Memory B cell (primary cell): ENCODE measurements at regions not wholly inside any gene's neighbourhood (a gene's known extent, or its start where the extent isn't known, plus 50 kb on each side); places are given as distances from the start of the nearest gene placed in this dataset.

Experiments used
- ATAC-seq: fragments of 150-1000 bp; cut with Tn5 transposase; 2 replicates; pipeline ENCODE4 v1.10.0; 2021; ENCODE audit warnings: low read depth, mild to moderate bottlenecking, moderate library complexity
- DNase-seq, 2 donors: peaks; one replicate each; pipeline ENCODE4 v3.0.0; 2022; ENCODE audit warnings: low spot score in 2 of 2
- H3K27ac Mint-ChIP-seq: one replicate; pipeline ENCODE4 v1.8.0; 2022; ENCODE audit warnings: mild to moderate bottlenecking, moderate library complexity, mixed read lengths
- H3K27me3 Mint-ChIP-seq: one replicate; pipeline ENCODE4 v1.8.0; 2022; ENCODE audit warnings: mixed read lengths
- H3K36me3 Mint-ChIP-seq: one replicate; pipeline ENCODE4 v1.8.0; 2022; ENCODE audit warnings: mild to moderate bottlenecking, mixed read lengths
- H3K4me1 Mint-ChIP-seq: one replicate; pipeline ENCODE4 v1.8.0; 2022; ENCODE audit warnings: mixed read lengths
- H3K4me3 Mint-ChIP-seq: one replicate; pipeline ENCODE4 v1.8.0; 2022; ENCODE audit warnings: mild to moderate bottlenecking, moderate library complexity, mixed read lengths
- H3K9me3 Mint-ChIP-seq: one replicate; pipeline ENCODE4 v1.8.0; 2022; ENCODE audit warnings: mixed read lengths

DNA sequence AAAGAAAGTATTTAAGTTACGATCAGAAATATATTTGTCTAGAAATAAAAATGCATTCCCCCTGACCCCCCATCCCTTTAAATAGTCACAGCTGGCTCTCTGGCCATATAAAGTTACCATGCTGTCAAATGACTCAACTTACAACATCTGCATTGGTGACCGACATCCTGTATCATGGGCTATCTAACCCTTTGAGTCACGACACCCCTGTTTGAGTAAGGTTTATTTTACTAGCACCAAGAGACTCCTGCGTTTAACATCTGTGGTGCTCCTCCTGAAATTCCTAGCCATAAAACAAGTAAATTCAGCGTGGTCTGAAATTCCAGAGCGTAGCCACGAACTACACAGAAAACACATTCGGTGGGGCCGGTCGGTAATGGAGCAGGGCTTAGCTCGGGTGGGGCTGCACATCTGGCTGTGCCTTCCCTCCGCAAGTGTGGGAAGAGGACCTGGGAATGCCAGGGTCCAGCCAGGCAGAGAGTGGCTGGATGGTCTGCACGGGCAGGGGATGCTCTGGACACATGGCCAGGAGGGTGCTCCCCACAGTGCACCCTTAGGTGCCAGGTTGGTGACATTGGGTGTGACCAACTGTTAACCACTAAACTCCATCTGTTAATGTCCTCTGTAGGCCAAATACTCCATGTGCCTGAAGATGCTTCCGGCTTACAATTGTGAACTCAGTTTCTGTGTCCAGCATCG, 53.0 kb upstream of the CLDN14 start:
- no peak overlapping the region for H3K4me3 Mint-ChIP-seq
- DNase-seq (no peak), ATAC-seq (no peak)

DNA sequence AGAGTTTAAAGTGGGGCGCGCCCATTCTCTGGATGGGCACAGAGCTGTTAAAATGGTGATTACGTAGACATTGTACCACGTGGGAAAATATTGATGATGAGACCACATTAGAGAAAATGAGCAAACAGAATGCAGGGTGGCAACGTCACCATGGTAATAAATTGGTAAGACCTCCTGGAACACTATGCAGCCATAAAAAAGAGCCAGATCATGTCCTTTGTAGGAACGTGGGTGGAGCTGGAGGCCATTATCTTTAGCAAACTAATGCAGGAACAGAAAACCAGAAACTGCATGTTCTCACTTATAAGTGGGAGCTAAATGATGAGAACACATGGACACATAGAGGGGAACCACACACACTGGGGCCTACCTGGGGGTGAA, 53.5 kb upstream of the CLDN14 start:
- no peaks in the 10 kb centered on the region for H3K4me1 Mint-ChIP-seq
- H3K27me3 Mint-ChIP-seq = peaks cover 4% of the 10 kb centered on the region

More for the DNA sequence above, 53.0 kb upstream of the CLDN14 start:
- H3K9me3 Mint-ChIP-seq = peaks cover 1% of the 10 kb centered on the region
- H3K4me1 Mint-ChIP-seq = no peaks in the 10 kb centered on the region
- H3K36me3 Mint-ChIP-seq = no peaks in the 10 kb centered on the region
- H3K27ac Mint-ChIP-seq = no peak overlapping the region
- H3K27me3 Mint-ChIP-seq = peaks cover 4% of the 10 kb centered on the region

DNA sequence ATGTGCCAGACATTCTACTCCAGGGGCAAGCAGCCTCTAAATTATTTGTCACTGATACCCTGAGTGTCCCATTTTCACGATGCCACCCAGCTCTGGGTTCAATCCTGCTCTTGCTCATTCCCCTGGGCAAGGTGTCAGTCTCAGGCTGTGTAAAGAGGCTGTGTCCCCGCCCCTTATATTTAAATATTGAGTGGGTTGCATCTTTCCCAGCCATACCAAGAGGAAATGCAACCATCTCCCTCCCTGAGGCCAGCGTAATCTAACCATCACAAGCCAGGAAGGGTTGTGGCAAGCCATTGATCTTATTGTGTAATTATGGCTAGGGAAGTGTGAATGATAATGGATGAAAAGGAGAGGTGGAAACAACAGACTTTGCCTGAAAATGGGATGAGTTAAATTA, 54.7 kb upstream of the CLDN14 start:
- ATAC-seq (no peak), DNase-seq (no peak)
- Mint-ChIP-seq H3K27me3 (peaks cover 4% of the 10 kb centered on the region), H3K4me3 (no peak overlapping the region), H3K4me1 (no peaks in the 10 kb centered on the region), H3K27ac (no peak overlapping the region), H3K9me3 (peaks cover 1% of the 10 kb centered on the region), H3K36me3 (no peaks in the 10 kb centered on the region)

More for the DNA sequence above, 53.5 kb upstream of the CLDN14 start:
- DNase-seq (no peak), ATAC-seq (no peak)
- Mint-ChIP-seq H3K27ac (no peak overlapping the region), H3K4me3 (no peak overlapping the region), H3K9me3 (peaks cover 1% of the 10 kb centered on the region), H3K36me3 (no peaks in the 10 kb centered on the region)

DNA sequence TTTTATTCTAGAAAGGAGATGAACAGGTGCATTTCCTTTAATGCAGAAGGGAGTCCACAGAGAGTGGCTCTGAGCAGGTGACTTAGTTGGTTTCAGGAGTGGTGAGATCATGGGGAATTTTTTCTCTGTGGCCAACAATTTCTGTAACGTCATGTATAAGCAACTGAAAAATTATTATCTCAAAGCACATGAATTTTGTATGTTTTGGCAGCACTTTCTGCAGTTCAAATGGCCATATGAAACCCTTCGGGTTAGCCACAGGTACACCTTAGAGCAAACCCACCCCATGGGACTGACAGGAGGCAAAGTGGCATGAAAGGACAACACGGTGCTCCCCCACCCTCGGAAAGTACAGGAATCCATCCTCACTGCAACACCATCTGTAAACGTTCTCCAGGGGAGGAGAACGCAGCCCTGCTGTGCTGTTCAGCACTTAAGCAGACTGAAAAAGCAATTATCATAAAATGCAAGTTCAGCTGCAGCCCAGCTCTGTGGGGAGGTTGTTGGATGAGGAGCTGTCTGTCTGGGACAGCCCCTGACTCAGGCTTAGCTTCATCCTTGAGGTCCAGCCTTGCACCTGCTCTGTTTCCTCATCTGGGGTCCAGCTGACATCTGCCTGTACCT, 55.8 kb upstream of the CLDN14 start:
- Mint-ChIP-seq H3K4me1 (no peaks in the 10 kb centered on the region), H3K27me3 (no peaks in the 10 kb centered on the region), H3K27ac (no peak overlapping the region), H3K9me3 (no peaks in the 10 kb centered on the region), H3K4me3 (no peak overlapping the region), H3K36me3 (no peaks in the 10 kb centered on the region)
- ATAC-seq = no peak
- DNase-seq = no peak

DNA sequence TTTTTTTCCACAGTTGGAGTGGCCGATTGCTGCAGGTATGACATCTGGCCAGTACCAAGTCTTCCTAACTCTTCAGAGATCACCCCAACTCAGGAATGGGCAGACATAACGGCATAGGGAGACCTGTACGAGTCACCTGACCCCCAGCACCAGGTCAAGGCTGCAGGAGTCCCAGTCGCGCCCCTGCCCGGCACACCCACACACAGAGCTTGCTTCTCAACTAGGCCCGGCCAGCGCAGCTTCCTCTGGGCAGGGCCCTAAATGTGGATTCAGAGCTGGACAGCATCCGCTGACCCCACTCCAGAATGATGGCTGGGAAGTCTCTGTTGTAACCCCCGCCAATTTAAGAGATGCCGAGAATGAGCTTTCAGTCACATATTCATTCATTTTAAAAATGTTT, 58.8 kb upstream of the CLDN14 start:
- Mint-ChIP-seq H3K27me3 (peaks cover 3% of the 10 kb centered on the region), H3K4me1 (no peaks in the 10 kb centered on the region), H3K27ac (no peak overlapping the region), H3K4me3 (no peak overlapping the region), H3K36me3 (no peaks in the 10 kb centered on the region), H3K9me3 (no peaks in the 10 kb centered on the region)
- DNase-seq = no peak
- no peak for ATAC-seq

DNA sequence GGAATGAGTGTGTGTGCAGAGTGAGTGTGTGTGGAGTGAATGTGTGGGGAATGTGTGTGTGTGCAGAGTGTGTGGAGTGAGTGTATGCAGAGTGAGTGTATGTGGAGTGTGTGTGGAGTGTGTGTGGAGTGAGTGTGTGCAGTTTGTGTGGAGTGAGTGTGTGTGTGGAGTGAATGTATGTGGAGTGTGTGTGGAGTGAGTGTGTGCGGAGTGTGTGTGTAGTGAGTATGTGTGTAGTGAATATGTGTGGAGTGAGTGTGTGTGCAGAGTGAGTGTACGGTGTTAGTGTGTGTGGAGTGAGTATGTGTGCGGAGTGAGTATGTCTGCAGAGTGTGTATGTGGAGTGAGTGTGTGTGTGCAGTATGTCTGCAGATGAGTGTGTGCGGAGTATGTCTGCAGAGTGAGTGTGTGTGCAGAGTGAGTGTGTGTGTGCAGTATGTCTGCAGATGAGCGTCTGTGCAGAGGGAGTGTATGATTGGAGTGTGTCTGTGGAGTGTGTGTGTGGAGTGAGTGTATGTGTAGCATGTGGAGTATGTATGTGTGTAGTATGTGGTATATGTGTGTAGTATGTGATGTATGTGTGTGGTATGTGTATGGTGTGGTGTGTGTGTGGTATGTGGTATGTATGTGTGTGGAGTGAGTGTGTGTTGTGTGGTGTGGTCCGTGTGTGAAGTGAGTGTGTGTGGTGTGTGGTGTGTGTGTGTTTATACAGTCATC, 59.7 kb upstream of the CLDN14 start:
- ATAC-seq (no peak), DNase-seq (no peak)
- Mint-ChIP-seq H3K4me3 (no peak overlapping the region), H3K4me1 (no peaks in the 10 kb centered on the region), H3K27me3 (peaks cover 4% of the 10 kb centered on the region), H3K27ac (no peak overlapping the region), H3K9me3 (no peaks in the 10 kb centered on the region), H3K36me3 (no peaks in the 10 kb centered on the region)

DNA sequence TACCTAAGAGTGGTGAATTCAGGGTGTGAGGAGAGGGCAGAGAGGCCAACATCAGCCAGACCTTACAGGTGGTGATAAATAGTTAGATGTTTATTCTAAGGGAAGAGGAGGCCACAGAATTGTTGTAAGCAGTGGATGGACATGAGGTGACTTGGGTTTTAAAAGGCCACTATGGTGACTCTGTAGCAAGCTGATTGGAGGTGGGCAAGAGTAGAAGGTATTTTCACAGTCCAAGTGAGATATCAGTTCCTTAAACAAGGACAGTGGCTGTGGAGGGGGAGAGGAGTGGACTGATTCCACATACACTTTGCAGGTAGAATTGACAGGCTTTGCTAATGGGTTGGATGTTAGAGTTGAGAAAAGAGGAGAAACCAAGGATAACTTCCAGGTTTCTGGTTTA, 60.8 kb upstream of the CLDN14 start:
- Mint-ChIP-seq H3K27ac (no peak overlapping the region), H3K9me3 (no peaks in the 10 kb centered on the region), H3K4me1 (no peaks in the 10 kb centered on the region), H3K27me3 (peaks cover 4% of the 10 kb centered on the region), H3K4me3 (no peak overlapping the region), H3K36me3 (no peaks in the 10 kb centered on the region)
- ATAC-seq = no peak
- no peak for DNase-seq

DNA sequence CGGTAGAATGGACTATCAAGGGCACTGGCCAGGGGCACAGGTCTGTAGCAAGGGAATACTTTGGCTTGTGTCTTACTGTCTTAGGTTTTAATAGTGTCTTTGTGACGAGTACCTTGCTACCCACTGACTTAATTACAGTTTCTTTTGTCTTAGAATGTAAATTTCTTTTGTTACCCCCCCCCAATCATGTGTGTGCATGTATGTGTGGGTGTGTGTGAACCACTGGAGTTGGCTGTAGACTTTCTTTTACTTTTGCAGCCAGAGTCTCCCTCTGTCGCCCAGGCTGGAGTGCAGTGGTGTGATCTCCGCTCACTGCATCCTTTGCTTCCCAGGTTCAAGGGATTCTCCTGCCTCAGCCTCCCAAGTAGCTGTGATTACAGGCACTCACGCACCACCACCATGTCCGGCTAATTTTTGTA, 61.8 kb upstream of the CLDN14 start:
- Mint-ChIP-seq H3K4me1 (no peaks in the 10 kb centered on the region), H3K9me3 (no peaks in the 10 kb centered on the region), H3K36me3 (no peaks in the 10 kb centered on the region), H3K27ac (no peak overlapping the region), H3K27me3 (peaks cover 4% of the 10 kb centered on the region), H3K4me3 (no peak overlapping the region)
- DNase-seq (no peak), ATAC-seq (no peak)

DNA sequence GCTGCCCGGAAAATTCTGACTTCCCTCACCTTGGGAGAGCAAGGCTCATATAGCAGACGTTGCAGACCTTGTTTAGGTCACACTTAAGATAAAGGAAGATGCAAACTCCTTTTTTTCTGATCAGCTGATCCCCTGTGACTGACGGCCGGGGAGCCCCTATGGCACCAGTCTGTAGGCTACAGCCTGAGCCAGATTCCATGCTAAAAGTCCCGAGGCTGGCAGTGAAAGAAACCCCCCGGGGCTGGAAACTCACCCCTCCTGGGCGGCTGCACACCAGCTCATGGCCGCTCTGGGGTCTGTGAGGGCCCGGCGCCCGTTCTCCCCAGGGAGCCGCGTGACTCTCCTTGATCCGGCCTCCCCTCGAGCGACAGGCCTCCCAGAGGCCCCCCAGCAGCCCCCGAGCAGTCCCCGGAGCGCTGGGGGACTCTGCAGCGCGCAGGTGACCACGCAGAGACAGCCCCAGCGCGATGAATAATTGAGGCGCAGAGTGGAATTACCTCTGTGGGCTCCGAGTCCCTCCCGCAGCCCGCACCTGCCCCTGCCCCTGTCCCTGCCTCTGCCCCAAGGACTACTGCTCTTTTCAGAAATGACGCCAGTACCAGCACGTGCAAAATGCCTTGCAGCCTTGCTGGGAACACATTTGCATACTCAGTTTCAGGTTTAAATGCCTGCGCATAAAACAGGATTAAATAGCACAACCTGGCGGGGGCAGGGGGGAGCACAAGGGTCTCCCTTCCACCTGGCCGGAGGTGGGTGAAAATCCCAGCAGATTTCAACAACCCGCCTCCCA, 62.6 kb upstream of the CLDN14 start:
- Mint-ChIP-seq H3K36me3 (no peaks in the 10 kb centered on the region), H3K4me3 (no peak overlapping the region), H3K4me1 (no peaks in the 10 kb centered on the region), H3K27me3 (peaks cover 4% of the 10 kb centered on the region), H3K9me3 (no peaks in the 10 kb centered on the region), H3K27ac (no peak overlapping the region)
- DNase-seq (no peak), ATAC-seq (peak; percentile 52)

DNA sequence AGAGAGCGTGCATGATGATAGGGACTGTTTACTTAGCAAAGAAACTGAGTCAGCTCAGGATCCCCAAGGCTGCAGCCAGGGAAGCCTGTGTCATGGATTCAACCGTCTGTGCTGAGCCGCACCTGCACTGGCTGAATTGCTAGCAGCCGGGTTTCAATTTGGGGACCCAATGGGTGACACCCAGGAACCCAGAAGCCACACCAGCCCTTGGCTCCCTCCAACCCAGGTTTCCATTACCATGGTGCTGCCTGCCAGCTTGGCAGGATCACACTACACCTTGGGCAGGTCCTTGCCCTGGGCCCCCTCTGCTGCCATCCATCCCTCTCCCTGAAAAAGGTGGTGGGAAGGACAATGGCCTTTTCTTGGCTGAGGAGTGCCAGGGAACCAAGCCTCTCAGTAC, 64.0 kb upstream of the CLDN14 start:
- no peak overlapping the region for H3K27ac Mint-ChIP-seq
- ATAC-seq = no peak
- peaks cover 8% of the 10 kb centered on the region for H3K27me3 Mint-ChIP-seq

DNA sequence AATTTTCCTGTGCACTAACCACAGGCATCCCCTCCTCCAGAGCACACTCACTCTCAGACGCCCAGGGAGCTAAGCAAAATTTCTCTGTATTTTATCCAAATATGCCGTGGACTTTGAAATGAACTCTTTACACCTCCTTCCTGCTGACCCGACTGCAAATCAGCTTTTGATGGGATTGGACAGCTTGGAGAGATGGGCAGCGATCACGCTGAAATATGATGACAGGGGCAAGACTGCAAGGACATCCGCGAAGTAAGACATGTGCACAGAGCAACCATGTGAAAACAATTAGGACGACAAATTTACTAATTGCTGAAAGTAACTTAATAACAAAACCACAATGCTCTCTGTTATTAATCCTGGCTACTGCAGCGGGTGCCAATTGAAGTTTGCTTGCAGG, 64.6 kb upstream of the CLDN14 start:
- Mint-ChIP-seq H3K9me3 (no peaks in the 10 kb centered on the region), H3K4me3 (no peak overlapping the region), H3K27me3 (peaks cover 8% of the 10 kb centered on the region), H3K4me1 (no peaks in the 10 kb centered on the region), H3K36me3 (no peaks in the 10 kb centered on the region), H3K27ac (no peak overlapping the region)
- DNase-seq (no peak), ATAC-seq (no peak)

More for the DNA sequence above, 64.0 kb upstream of the CLDN14 start:
- H3K9me3 Mint-ChIP-seq = no peaks in the 10 kb centered on the region
- H3K4me3 Mint-ChIP-seq = no peak overlapping the region
- H3K36me3 Mint-ChIP-seq = no peaks in the 10 kb centered on the region
- no peak for DNase-seq
- no peaks in the 10 kb centered on the region for H3K4me1 Mint-ChIP-seq

DNA sequence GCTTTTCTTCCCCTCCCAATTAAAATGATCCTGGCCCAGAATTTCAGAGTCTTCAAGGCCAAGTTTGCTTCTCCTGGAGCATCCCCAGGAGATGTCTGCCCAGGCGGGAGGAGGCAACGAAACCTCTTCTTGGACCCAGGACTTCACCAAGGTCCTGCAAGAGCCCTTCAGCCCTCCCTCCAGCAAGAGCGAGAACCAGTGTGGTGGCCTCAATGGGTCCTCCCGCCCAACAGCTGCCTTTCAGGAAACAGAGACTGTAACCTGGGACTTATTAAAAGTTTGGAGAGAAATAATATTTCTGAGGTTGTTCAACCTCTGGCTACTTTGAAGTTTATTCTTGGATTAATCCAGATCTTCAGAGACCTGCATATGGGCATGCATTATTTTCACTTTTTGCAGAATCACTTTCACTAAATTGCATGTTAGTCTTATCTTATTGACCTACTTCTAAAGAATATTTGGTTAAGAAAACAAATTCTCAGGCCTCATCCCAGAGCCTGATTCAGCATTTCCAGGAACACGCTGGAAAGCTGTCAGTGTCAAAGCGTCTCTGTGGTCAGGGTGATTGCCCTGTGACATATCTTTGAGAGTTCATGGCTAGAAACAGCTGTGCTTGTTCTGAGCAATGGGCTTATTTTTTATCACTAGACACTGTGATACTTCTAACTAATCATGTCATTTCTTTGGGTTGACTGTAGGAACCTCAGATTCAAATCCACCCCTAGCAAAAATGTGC, 66.0 kb upstream of the CLDN14 start:
- DNase-seq = no peak
- Mint-ChIP-seq H3K4me1 (no peaks in the 10 kb centered on the region), H3K4me3 (no peak overlapping the region), H3K9me3 (no peaks in the 10 kb centered on the region), H3K27ac (no peak overlapping the region), H3K27me3 (peaks cover 15% of the 10 kb centered on the region), H3K36me3 (no peaks in the 10 kb centered on the region)
- no peak for ATAC-seq

DNA sequence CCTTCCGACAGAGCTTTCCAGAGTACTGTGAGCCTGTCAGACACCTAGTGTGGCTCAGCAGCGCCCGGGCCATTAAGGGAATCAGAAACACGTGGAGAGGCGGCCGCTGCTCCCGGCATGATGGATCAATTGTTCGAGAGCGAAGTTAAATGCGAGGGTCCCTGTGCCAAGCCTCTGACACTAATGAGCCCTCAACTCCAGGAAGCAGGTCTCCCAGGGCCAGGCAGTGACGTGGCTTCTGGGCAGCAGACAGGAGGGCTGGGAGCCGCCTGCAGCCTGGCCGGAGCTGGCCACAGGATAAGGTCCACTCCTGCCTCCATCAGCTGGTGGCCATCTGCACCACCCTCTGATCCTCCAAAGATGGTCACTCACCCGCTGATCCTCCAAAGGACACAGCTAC, 67.5 kb upstream of the CLDN14 start:
- H3K4me1 Mint-ChIP-seq = no peaks in the 10 kb centered on the region
- H3K4me3 Mint-ChIP-seq = no peak overlapping the region

More for the DNA sequence above, 67.5 kb upstream of the CLDN14 start:
- DNase-seq = no peak
- Mint-ChIP-seq H3K27ac (no peak overlapping the region), H3K9me3 (no peaks in the 10 kb centered on the region), H3K27me3 (peaks cover 12% of the 10 kb centered on the region), H3K36me3 (no peaks in the 10 kb centered on the region)
- ATAC-seq = no peak
